Esophagus squamous epithelium (tissue), 5 donors: ENCODE measurements at regions not wholly inside any gene's neighbourhood (a gene's known extent, or its start where the extent isn't known, plus 50 kb on each side); places are given as distances from the start of the nearest gene placed in this dataset.

ENCODE experiments used
- DNase-seq: peaks from one replicate; lab custom pipeline; 2025; lab: John Stamatoyannopoulos, UW
- H3K27ac ChIP-seq, 4 donors: fragments of 200-600 bp; sonication (generic); one replicate each; pipeline ENCODE4 v1.5.1; 2016 to 2019; ENCODE audit warnings: mild to moderate bottlenecking in 1 of 4
- H3K27me3 ChIP-seq, 4 donors: fragments of 200-600 bp; sonication (generic); 1 replicate in 3 of 4; 2 replicates in 1 of 4; pipeline versions ENCODE4 v1.5.1 to v1.6.0; 2017 to 2021; ENCODE audit warnings: antibody characterized with exemption in 1 of 4
- H3K36me3 ChIP-seq, 3 donors: fragments of 200-600 bp; sonication (generic); one replicate each; pipeline ENCODE4 v1.5.1; 2016 to 2019
- H3K4me1 ChIP-seq, 3 donors: fragments of 200-600 bp; sonication (generic); one replicate each; pipeline ENCODE4 v1.5.1; 2017 to 2019
- H3K4me3 ChIP-seq, 4 donors: fragments of 200-600 bp; sonication (generic); 1 replicate in 3 of 4; 2 replicates in 1 of 4; pipeline ENCODE4 v1.5.1; 2016 to 2019; ENCODE audit warnings: mild to moderate bottlenecking in 2 of 4, moderate library complexity in 1 of 4
- H3K9me3 ChIP-seq, 3 donors: fragments of 200-600 bp; sonication (generic); one replicate each; pipeline ENCODE4 v1.5.1; 2016 to 2019
- POLR2A ChIP-seq, 4 donors: fragments of 450-650 bp; IDR thresholded peaks; one replicate each; pipeline ENCODE4 v1.6.1; 2017; ENCODE audit warnings: antibody characterized with exemption in 4 of 4, mild to moderate bottlenecking in 4 of 4, moderate library complexity in 3 of 4
- WGBS, 2 donors: methylation state at CpG; one replicate each; pipeline ENCODE4 v1.1.5; 2018; 5-methylcytosine and 5-hydroxymethylcytosine counted together
- intact Hi-C: fragments of 100-400 bp; cut with DNase I; formaldehyde crosslinking; loops from one replicate; pipeline ENCODE4 v1.15.0; 2022
- TF ChIP-seq, protein P1 (sequence below), 6 experiments: fragments of 450-650 bp in 4 of 6; fragments of 200-600 bp in 2 of 6; sonication (generic) in 2 of 6; IDR thresholded peaks; one replicate each; pipeline ENCODE4 v1.5.1; 2016 to 2019; ENCODE audit warnings: antibody characterized with exemption in 6 of 6, mild to moderate bottlenecking in 4 of 6, moderate library complexity in 4 of 6
- donor health status: DM: yes; HTN: yes; CAD: no.

DNA sequence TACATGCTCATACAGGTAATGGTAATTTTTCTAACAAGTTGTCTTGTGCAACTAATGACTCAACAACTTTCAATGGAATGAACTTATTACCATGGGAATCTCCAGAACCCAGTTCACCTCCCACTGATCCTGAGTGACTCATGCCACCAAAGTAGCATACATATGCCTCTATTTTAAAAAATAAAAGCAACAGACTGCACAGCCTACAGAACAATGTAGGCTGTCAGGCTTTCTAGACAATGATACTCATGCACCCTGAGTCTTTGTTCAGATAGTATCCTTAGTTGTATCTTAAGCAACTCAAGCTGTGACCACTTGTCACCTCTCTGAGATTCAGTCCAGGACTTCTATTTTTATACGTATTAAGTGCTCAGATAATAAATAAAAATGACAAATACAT lies 531.0 kb upstream of the SETBP1 start:
- intact Hi-C loops = no loop called here
- Histone ChIP-seq H3K9me3 (no peaks in the 10 kb centered on the region), H3K36me3 (no peaks in the 10 kb centered on the region), H3K27ac (peak overlapping the region in 2 of 4 donors; percentile 29 to 34), H3K4me1 (peaks cover 0 to 18% (median 3%) of the 10 kb centered on the region in 3 donors), H3K27me3 (no peaks in the 10 kb centered on the region), H3K4me3 (no peak overlapping the region)
- no peak for TF ChIP-seq POLR2A (IDR thresholded peaks at IDR 0.05)
- TF ChIP-seq, protein P1, sequence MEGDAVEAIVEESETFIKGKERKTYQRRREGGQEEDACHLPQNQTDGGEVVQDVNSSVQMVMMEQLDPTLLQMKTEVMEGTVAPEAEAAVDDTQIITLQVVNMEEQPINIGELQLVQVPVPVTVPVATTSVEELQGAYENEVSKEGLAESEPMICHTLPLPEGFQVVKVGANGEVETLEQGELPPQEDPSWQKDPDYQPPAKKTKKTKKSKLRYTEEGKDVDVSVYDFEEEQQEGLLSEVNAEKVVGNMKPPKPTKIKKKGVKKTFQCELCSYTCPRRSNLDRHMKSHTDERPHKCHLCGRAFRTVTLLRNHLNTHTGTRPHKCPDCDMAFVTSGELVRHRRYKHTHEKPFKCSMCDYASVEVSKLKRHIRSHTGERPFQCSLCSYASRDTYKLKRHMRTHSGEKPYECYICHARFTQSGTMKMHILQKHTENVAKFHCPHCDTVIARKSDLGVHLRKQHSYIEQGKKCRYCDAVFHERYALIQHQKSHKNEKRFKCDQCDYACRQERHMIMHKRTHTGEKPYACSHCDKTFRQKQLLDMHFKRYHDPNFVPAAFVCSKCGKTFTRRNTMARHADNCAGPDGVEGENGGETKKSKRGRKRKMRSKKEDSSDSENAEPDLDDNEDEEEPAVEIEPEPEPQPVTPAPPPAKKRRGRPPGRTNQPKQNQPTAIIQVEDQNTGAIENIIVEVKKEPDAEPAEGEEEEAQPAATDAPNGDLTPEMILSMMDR (IDR thresholded peaks at IDR 0.05) = no peak
- DNase-seq = no peak
- WGBS, 2 donors = 40 to 41% methylated on average over 1 of the region's 1 CpG

DNA sequence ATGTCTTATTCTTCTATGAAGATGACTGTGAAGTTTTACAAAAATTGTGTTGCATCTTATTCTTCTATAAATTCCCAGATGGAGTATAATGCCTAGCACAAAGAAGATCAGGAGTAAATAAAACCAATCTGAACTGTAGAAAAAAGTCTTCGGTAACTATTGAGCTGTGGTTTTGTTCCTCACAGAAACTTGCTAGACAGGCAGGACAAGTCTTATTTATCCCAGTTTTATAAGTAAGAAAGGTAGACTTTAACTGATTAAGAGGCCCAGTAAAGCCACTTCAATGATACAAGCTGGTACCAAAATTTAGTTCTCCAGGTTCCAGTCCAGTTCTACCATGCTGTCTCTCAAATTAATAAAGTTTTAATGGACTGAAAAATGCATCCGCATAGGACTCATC lies 526.7 kb upstream of the SETBP1 start:
- TF ChIP-seq POLR2A (IDR thresholded peaks at IDR 0.05) = no peak
- TF ChIP-seq, protein P1 (IDR thresholded peaks at IDR 0.05) = no peak
- H3K4me1 ChIP-seq = peaks cover 0 to 15% (median 3%) of the 10 kb centered on the region in 3 donors

DNA sequence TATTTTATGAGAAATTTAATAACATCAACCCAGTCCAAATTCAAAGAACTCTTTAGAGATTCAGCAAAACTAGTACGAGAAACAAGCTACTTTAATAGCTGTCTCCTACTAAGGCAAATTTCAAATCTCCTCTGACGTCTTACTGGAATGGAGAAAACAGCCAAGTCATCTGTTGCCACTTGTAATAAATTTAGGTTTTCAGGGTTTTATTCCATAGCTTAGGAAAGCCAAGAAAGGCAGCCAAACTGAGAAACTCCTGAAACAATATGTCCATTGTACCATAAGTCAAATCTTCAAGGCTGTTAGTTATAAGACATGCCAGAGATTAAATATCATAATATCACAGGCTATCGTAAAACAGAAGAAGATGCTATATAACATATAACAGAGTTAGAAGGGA lies 524.6 kb upstream of the SETBP1 start:
- no peak for DNase-seq
- intact Hi-C loops = no loop called here
- WGBS, 2 donors = 78 to 82% methylated on average over 3 of the region's 3 CpGs
- Histone ChIP-seq H3K36me3 (no peaks in the 10 kb centered on the region), H3K9me3 (no peaks in the 10 kb centered on the region), H3K4me1 (no peaks in the 10 kb centered on the region), H3K27me3 (no peaks in the 10 kb centered on the region), H3K4me3 (no peak overlapping the region), H3K27ac (no peak overlapping the region)
- TF ChIP-seq, protein P1 (IDR thresholded peaks at IDR 0.05) = no peak
- TF ChIP-seq POLR2A (IDR thresholded peaks at IDR 0.05) = no peak

More for the DNA sequence above, 526.7 kb upstream of the SETBP1 start:
- no peak overlapping the region for H3K27ac ChIP-seq
- DNase-seq = no peak
- H3K36me3 ChIP-seq = no peaks in the 10 kb centered on the region
- H3K9me3 ChIP-seq = no peaks in the 10 kb centered on the region
- no peak overlapping the region for H3K4me3 ChIP-seq
- intact Hi-C loops = no loop called here
- H3K27me3 ChIP-seq = no peaks in the 10 kb centered on the region
- WGBS, 2 donors = 23 to 57% methylated on average over 2 of the region's 2 CpGs

DNA sequence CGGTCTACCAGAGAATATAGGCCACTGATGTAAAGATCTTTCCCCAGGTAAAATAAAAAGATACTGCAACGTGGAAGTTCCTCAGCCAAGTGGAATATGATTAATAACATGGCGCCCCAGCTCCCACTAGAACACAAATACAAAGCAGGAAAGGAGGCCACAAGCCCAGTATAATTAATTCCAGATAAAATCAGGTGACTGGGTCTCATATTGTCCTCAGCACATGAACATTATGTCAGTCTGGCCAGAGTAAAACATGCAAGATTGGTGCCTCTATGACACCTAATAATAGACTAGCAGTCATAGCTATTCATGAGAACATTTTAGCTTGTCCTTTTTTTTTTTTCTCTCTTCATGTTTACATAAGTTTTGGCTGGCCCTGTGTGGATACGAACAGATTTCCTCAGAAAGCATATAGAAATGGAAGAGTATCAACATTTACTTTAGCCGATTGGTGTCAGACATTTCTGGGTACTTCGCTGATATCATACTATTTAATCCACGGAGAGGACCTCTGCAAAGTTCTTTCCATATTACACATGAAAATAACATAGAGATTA lies 523.8 kb upstream of the SETBP1 start:
- no peak for DNase-seq
- H3K27me3 ChIP-seq = no peaks in the 10 kb centered on the region
- no peaks in the 10 kb centered on the region for H3K36me3 ChIP-seq
- H3K4me1 ChIP-seq = no peaks in the 10 kb centered on the region
- TF ChIP-seq, protein P1 (IDR thresholded peaks at IDR 0.05) = no peak
- TF ChIP-seq POLR2A (IDR thresholded peaks at IDR 0.05) = no peak
- H3K4me3 ChIP-seq = no peak overlapping the region
- H3K9me3 ChIP-seq = no peaks in the 10 kb centered on the region
- intact Hi-C loops = no loop called here
- H3K27ac ChIP-seq = no peak overlapping the region
- 61 to 71% methylated on average over 7 of the region's 7 CpGs for WGBS, 2 donors

DNA sequence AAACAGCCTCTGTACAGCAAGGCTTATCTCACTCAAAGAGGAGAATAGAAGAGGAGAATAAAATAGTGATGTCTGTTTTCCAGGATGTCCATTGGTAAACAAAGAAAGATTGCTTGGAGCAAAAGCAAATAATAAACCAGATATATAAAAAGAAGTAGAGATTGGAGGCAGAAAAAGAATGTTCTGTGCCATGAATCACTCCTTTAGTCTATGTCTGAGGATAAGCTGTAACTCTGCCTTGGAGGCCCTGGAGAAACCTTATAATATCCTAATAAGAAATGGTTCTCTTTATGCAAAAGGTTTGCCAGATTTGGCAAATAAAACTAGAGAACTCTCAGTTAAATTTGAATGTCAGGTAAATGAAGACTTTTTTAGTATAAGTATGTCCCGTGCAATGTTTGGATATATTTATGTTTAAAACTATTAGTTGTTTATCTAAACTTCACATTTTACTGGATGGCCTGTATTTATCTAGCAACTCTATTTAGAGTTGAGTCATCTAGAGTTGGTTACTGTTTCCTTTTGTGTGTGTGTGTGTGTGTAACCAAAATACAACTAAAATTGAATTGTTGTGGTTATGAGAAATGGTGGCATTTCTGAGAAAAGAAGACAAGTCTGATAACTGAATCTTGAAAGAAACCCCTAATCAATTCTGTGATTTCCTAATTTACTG lies 510.3 kb upstream of the SETBP1 start:
- TF ChIP-seq POLR2A (IDR thresholded peaks at IDR 0.05) = no peak
- TF ChIP-seq, protein P1 (IDR thresholded peaks at IDR 0.05) = no peak
- Histone ChIP-seq H3K4me3 (no peak overlapping the region), H3K4me1 (no peaks in the 10 kb centered on the region), H3K27me3 (no peaks in the 10 kb centered on the region), H3K36me3 (no peaks in the 10 kb centered on the region), H3K27ac (no peak overlapping the region), H3K9me3 (no peaks in the 10 kb centered on the region)
- no peak for DNase-seq
- intact Hi-C loops = no loop called here
- 65 to 77% methylated on average over 1 of the region's 1 CpG for WGBS, 2 donors
